Fibroblast of lung (primary cell): ENCODE measurements at regions not wholly inside any gene's neighbourhood (a gene's known extent, or its start where the extent isn't known, plus 50 kb on each side); places are given as distances from the start of the nearest gene placed in this dataset.

Experiments
- EZH2 ChIP-seq: IDR thresholded peaks from 2 replicates; pipeline ENCODE4 v1.5.1; 2012; ENCODE audit warnings: low read length, control low read depth, mild to moderate bottlenecking; ENCODE audit errors: missing control alignments
- TF ChIP-seq, protein P1 (sequence below), 2 donors: IDR thresholded peaks in 1 of 2; conservative IDR thresholded peaks in 1 of 2; 1 replicate in 1 of 2; 2 replicates in 1 of 2; pipeline ENCODE4 v1.5.1; 2011 to 2012; ENCODE audit warnings: low read length in 2 of 2, control low read depth in 1 of 2, inconsistent platforms in 1 of 2, low read depth in 1 of 2, mild to moderate bottlenecking in 1 of 2

DNA sequence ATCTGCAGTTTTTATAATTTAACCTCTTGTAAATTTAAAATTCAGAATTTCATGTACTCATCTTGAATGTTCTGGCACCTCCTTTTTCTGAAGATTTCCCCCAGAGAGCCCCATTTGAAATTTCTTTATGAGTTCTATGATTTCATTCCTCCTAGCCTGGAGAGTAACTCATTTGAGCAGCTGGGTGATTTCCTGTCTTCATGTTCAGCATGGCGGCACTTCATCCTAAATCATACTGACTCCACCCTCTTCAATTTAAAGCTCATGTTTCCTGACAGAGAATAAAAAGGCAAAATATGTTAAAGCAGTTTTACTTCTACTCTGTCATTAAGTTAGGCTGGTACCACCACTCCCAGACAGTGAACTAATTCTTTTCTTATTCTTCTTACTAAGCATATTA lies 250.9 kb upstream of the POU3F2 start:
- TF ChIP-seq, protein P1, sequence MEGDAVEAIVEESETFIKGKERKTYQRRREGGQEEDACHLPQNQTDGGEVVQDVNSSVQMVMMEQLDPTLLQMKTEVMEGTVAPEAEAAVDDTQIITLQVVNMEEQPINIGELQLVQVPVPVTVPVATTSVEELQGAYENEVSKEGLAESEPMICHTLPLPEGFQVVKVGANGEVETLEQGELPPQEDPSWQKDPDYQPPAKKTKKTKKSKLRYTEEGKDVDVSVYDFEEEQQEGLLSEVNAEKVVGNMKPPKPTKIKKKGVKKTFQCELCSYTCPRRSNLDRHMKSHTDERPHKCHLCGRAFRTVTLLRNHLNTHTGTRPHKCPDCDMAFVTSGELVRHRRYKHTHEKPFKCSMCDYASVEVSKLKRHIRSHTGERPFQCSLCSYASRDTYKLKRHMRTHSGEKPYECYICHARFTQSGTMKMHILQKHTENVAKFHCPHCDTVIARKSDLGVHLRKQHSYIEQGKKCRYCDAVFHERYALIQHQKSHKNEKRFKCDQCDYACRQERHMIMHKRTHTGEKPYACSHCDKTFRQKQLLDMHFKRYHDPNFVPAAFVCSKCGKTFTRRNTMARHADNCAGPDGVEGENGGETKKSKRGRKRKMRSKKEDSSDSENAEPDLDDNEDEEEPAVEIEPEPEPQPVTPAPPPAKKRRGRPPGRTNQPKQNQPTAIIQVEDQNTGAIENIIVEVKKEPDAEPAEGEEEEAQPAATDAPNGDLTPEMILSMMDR (conservative IDR thresholded peaks at IDR 0.05 in 1 of 2, IDR thresholded peaks at IDR 0.05 in 1 of 2; ENCODE audit: low read depth in 1 of 2, low read length in 2 of 2): no peak
- no peak for TF ChIP-seq EZH2
